Liver (tissue), 8 donors: ENCODE measurements at regions not wholly inside any gene's neighbourhood (a gene's known extent, or its start where the extent isn't known, plus 50 kb on each side); places are given as distances from the start of the nearest gene placed in this dataset.

Experiments
- DNase-seq: peaks from one replicate; pipeline ENCODE4 v3.0.0-alpha.2; 2017; ENCODE audit warnings: low spot score
- H3K27ac ChIP-seq, 2 donors: one replicate each; pipeline ENCODE4 v1.7.0; 2013; ENCODE audit warnings: inconsistent platforms in 2 of 2, low read length in 2 of 2, control low read depth in 1 of 2, low read depth in 1 of 2, mild to moderate bottlenecking in 1 of 2
- H3K27me3 ChIP-seq, 4 donors: one replicate each; pipeline versions ENCODE4 v1.6.1 to v1.7.0; 2013; ENCODE audit warnings: low read length in 3 of 4, inconsistent platforms in 1 of 4, mild to moderate bottlenecking in 1 of 4, moderate library complexity in 1 of 4; ENCODE audit not compliant: control insufficient read depth in 4 of 4, insufficient read depth in 4 of 4
- H3K36me3 ChIP-seq, 4 donors: one replicate each; pipeline versions ENCODE4 v1.6.1 to v1.7.0; 2013; ENCODE audit warnings: low read length in 3 of 4, mild to moderate bottlenecking in 3 of 4, low read depth in 1 of 4, moderate library complexity in 1 of 4; ENCODE audit not compliant: control insufficient read depth in 4 of 4, insufficient read depth in 3 of 4
- H3K4me1 ChIP-seq, 4 donors: one replicate each; pipeline versions ENCODE4 v1.6.1 to v1.7.0; 2013; ENCODE audit warnings: low read length in 3 of 4, mild to moderate bottlenecking in 3 of 4, moderate library complexity in 1 of 4; ENCODE audit not compliant: control insufficient read depth in 4 of 4, insufficient read depth in 4 of 4
- H3K4me3 ChIP-seq, 3 donors: one replicate each; pipeline versions ENCODE4 v1.6.1 to v1.7.0; 2013; ENCODE audit warnings: low read length in 3 of 3, control low read depth in 1 of 3, low read depth in 1 of 3, mild to moderate bottlenecking in 1 of 3
- H3K9ac ChIP-seq, 2 donors: one replicate each; pipeline ENCODE4 v1.7.0; 2013; ENCODE audit warnings: low read length in 2 of 2, mild to moderate bottlenecking in 2 of 2, moderate library complexity in 2 of 2, control low read depth in 1 of 2, low read depth in 1 of 2
- H3K9me3 ChIP-seq, 4 donors: one replicate each; pipeline versions ENCODE4 v1.6.1 to v1.7.0; 2013; ENCODE audit warnings: low read length in 3 of 4; ENCODE audit not compliant: control insufficient read depth in 4 of 4
- CTCF ChIP-seq: fragments of 150-350 bp; IDR thresholded peaks from 2 replicates; pipeline ENCODE4 v1.5.1; 2017; ENCODE audit warnings: improper control_type of control experiment, low read depth, low read length; ENCODE audit not compliant: missing input control
- EGR1 ChIP-seq, 2 donors: IDR thresholded peaks; 2 replicates each; pipeline ENCODE4 v1.6.1; 2016 to 2018; ENCODE audit warnings: antibody characterized with exemption in 2 of 2, low read depth in 2 of 2
- FOXA2 ChIP-seq: IDR thresholded peaks from 2 replicates; pipeline ENCODE4 v1.6.1; 2016; ENCODE audit warnings: antibody characterized with exemption
- GABPA ChIP-seq, 2 donors: IDR thresholded peaks in 1 of 2; conservative IDR thresholded peaks in 1 of 2; 2 replicates each; pipeline ENCODE4 v1.6.1; 2016; ENCODE audit warnings: antibody characterized with exemption in 2 of 2, mild to moderate bottlenecking in 1 of 2, moderate library complexity in 1 of 2
- HNF4A ChIP-seq, 2 donors: conservative IDR thresholded peaks; 2 replicates each; pipeline ENCODE4 v1.6.1; 2016; ENCODE audit warnings: antibody characterized with exemption in 2 of 2, mild to moderate bottlenecking in 2 of 2
- HNF4G ChIP-seq: IDR thresholded peaks from 2 replicates; pipeline ENCODE4 v1.6.1; 2016; ENCODE audit warnings: antibody characterized with exemption
- JUND ChIP-seq, 2 donors: IDR thresholded peaks; 2 replicates each; pipeline ENCODE4 v1.6.1; 2016; ENCODE audit warnings: antibody characterized with exemption in 2 of 2
- NR2F2 ChIP-seq: IDR thresholded peaks from 2 replicates; pipeline ENCODE4 v1.6.1; 2016; ENCODE audit warnings: antibody characterized with exemption
- RAD21 ChIP-seq, 2 donors: IDR thresholded peaks; 2 replicates each; pipeline ENCODE4 v1.6.1; 2016; ENCODE audit warnings: antibody characterized with exemption in 2 of 2, mild to moderate bottlenecking in 2 of 2
- REST ChIP-seq: IDR thresholded peaks from 2 replicates; pipeline ENCODE4 v1.6.1; 2016; ENCODE audit warnings: antibody characterized with exemption, mild to moderate bottlenecking
- RXRA ChIP-seq, 2 donors: IDR thresholded peaks; 2 replicates each; pipeline ENCODE4 v1.6.1; 2017 to 2018; ENCODE audit warnings: antibody characterized with exemption in 2 of 2, mild to moderate bottlenecking in 1 of 2
- SP1 ChIP-seq: IDR thresholded peaks from 2 replicates; pipeline ENCODE4 v1.6.1; 2018; ENCODE audit warnings: antibody characterized with exemption, mild to moderate bottlenecking
- TAF1 ChIP-seq: conservative IDR thresholded peaks from 2 replicates; pipeline ENCODE4 v1.6.1; 2016; ENCODE audit warnings: antibody characterized with exemption, mild to moderate bottlenecking
- YY1 ChIP-seq: IDR thresholded peaks from 2 replicates; pipeline ENCODE4 v1.6.1; 2016; ENCODE audit warnings: antibody characterized with exemption, mild to moderate bottlenecking
- WGBS: extraction: QIAGEN DNeasy Blood & Tissue Kit; methylation state at CpG from one replicate; pipeline ENCODE4 v1.1.7; 2013; 5-methylcytosine and 5-hydroxymethylcytosine counted together
- TF ChIP-seq, protein P1 (sequence below): IDR thresholded peaks from 2 replicates; pipeline ENCODE4 v1.6.1; 2016; ENCODE audit warnings: antibody characterized with exemption
- TF ChIP-seq, protein P2 (sequence below): IDR thresholded peaks from 2 replicates; pipeline ENCODE4 v1.6.1; 2016; ENCODE audit warnings: antibody characterized with exemption
- TF ChIP-seq, protein P3 (sequence below): IDR thresholded peaks from 2 replicates; pipeline ENCODE4 v1.6.1; 2016; ENCODE audit warnings: antibody characterized with exemption
- donor health status: healthy.
- donor health status: healthy.
- donor health status: healthy.
- donor health status: healthy.
- donor health status: healthy.

DNA sequence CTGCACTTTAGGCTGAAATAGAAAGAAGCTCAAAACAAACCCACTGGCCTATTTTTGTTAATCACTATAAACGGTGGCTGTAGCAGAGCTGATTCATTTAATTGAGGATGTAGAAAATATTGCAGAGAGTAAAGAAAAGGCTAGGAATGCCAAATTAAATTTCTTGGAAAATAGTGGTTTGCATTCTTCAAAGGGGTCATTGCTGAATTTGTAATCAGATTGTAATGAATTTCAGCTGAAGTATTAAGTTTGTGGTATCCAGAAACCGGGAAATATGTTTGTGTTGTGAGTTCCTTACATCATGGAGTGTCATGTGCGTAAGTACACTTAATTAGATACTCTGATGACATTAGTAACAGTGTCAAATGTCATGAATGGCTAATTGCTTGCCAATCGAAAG lies 203.0 kb downstream of the SAMD5 start:
- WGBS, result 69% methylated on average over 4 of the region's 4 CpGs
- Histone ChIP-seq H3K36me3 (no peaks in the 10 kb centered on the region), H3K9ac (no peak overlapping the region), H3K27ac (no peak overlapping the region), H3K9me3 (no peaks in the 10 kb centered on the region), H3K4me3 (no peak overlapping the region), H3K27me3 (no peaks in the 10 kb centered on the region), H3K4me1 (no peaks in the 10 kb centered on the region)
- no peak for DNase-seq
- TF ChIP-seq EGR1 (IDR thresholded peaks at IDR 0.05; ENCODE audit: low read depth in 2 of 2) (no peak), REST (no peak), HNF4G (no peak), JUND (IDR thresholded peaks at IDR 0.05) (no peak), SP1 (no peak), YY1 (no peak), NR2F2 (no peak), RXRA (IDR thresholded peaks at IDR 0.05) (no peak), FOXA2 (no peak), GABPA (IDR thresholded peaks at IDR 0.05 in 1 of 2, conservative IDR thresholded peaks at IDR 0.05 in 1 of 2) (no peak), HNF4A (conservative IDR thresholded peaks at IDR 0.05) (no peak), CTCF (no peak), TAF1 (no peak), RAD21 (IDR thresholded peaks at IDR 0.05) (no peak)
- TF ChIP-seq, protein P1, sequence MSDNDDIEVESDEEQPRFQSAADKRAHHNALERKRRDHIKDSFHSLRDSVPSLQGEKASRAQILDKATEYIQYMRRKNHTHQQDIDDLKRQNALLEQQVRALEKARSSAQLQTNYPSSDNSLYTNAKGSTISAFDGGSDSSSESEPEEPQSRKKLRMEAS, result no peak
- TF ChIP-seq, protein P2, sequence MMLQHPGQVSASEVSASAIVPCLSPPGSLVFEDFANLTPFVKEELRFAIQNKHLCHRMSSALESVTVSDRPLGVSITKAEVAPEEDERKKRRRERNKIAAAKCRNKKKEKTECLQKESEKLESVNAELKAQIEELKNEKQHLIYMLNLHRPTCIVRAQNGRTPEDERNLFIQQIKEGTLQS, result no peak
- TF ChIP-seq, protein P3, sequence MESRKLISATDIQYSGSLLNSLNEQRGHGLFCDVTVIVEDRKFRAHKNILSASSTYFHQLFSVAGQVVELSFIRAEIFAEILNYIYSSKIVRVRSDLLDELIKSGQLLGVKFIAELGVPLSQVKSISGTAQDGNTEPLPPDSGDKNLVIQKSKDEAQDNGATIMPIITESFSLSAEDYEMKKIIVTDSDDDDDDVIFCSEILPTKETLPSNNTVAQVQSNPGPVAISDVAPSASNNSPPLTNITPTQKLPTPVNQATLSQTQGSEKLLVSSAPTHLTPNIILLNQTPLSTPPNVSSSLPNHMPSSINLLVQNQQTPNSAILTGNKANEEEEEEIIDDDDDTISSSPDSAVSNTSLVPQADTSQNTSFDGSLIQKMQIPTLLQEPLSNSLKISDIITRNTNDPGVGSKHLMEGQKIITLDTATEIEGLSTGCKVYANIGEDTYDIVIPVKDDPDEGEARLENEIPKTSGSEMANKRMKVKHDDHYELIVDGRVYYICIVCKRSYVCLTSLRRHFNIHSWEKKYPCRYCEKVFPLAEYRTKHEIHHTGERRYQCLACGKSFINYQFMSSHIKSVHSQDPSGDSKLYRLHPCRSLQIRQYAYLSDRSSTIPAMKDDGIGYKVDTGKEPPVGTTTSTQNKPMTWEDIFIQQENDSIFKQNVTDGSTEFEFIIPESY, result no peak

GRCh38 chr6:147712841-147713240 lies 204.4 kb downstream of the SAMD5 start:
- WGBS, result 86% methylated on average over 2 of the region's 2 CpGs
- Histone ChIP-seq H3K9ac (no peak overlapping the region), H3K27ac (no peak overlapping the region), H3K4me1 (no peaks in the 10 kb centered on the region), H3K9me3 (no peaks in the 10 kb centered on the region), H3K27me3 (no peaks in the 10 kb centered on the region), H3K36me3 (no peaks in the 10 kb centered on the region), H3K4me3 (no peak overlapping the region)
- DNase-seq, result no peak
- TF ChIP-seq RAD21 (IDR thresholded peaks at IDR 0.05) (no peak), CTCF (no peak), HNF4G (no peak), HNF4A (conservative IDR thresholded peaks at IDR 0.05) (no peak), SP1 (no peak)
- TF ChIP-seq, protein P1, result no peak
